BE2C (cell line): ENCODE measurements at regions not wholly inside any gene's neighbourhood (a gene's known extent, or its start where the extent isn't known, plus 50 kb on each side); places are given as distances from the start of the nearest gene placed in this dataset.

ENCODE experiments used
- DNase-seq: peaks from one replicate; pipeline ENCODE4 v3.0.0-alpha.2; 2020
- H3K27me3 ChIP-seq: fragments of 250-450 bp; sonication (Bioruptor Pico); 2 replicates; pipeline ENCODE4 v1.5.1; 2020; ENCODE audit warnings: mild to moderate bottlenecking
- H3K36me3 ChIP-seq: fragments of 250-450 bp; sonication (Bioruptor Pico); 2 replicates; pipeline ENCODE4 v1.5.1; 2020; ENCODE audit warnings: mild to moderate bottlenecking
- H3K4me1 ChIP-seq: fragments of 250-450 bp; sonication (Bioruptor Pico); 2 replicates; pipeline ENCODE4 v1.5.1; 2020
- H3K4me3 ChIP-seq: 2 replicates; pipeline ENCODE4 v1.5.1; 2011; ENCODE audit warnings: low read depth, low read length
- H3K9me3 ChIP-seq: fragments of 250-450 bp; sonication (Bioruptor Pico); 2 replicates; pipeline ENCODE4 v1.5.1; 2020
- CTCF ChIP-seq: IDR thresholded peaks from 2 replicates; pipeline ENCODE4 v1.5.1; 2012; ENCODE audit warnings: mild to moderate bottlenecking, low read depth, low read length

DNA sequence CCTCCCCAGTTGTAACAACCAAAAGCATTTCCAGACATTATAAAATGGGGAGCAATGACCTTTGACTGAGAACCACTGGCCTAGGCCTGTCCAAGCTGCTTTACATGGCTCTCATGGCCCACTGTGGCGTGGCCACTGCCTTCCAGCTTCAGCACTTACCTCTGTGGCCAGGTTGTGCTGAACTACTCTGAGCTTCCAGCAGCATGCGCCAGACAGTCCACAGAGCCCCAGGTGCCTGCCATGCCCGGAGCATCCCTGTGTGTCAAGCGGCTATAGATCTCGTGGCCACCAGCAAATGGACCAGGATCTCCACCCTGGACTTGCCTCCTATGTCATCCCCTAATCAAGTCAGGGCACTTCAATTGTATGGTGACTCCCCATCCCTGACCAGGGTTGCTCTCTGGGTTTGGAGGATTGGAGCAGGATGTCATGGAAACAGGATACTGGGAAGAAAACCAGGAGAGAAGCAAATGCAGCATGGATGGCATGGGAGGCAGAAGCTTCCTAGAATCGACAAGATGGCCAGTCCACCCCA is 199.7 kb downstream of the UACA start:
- no peak for TF ChIP-seq CTCF
- no peak overlapping the region for H3K4me3 ChIP-seq
- H3K27me3 ChIP-seq = no peaks in the 10 kb centered on the region
- H3K36me3 ChIP-seq = no peaks in the 10 kb centered on the region
- no peaks in the 10 kb centered on the region for H3K4me1 ChIP-seq
- DNase-seq = no peak
- H3K9me3 ChIP-seq = no peaks in the 10 kb centered on the region

- H3K4me1 ChIP-seq = no peaks in the 10 kb centered on the region
- H3K9me3 ChIP-seq = no peaks in the 10 kb centered on the region
- no peaks in the 10 kb centered on the region for H3K27me3 ChIP-seq
- no peak overlapping the region for H3K4me3 ChIP-seq
- no peak for TF ChIP-seq CTCF
- no peak for DNase-seq
- H3K36me3 ChIP-seq = no peaks in the 10 kb centered on the region
These were observed 200.5 kb downstream of the UACA start for GRCh38 chr15:70562906-70563305.

- Histone ChIP-seq H3K36me3 (no peaks in the 10 kb centered on the region), H3K9me3 (no peaks in the 10 kb centered on the region), H3K27me3 (no peaks in the 10 kb centered on the region), H3K4me3 (no peak overlapping the region), H3K4me1 (no peaks in the 10 kb centered on the region)
- DNase-seq = no peak
- TF ChIP-seq CTCF = no peak
These were observed 201.5 kb downstream of the UACA start for GRCh38 chr15:70561885-70562284.

DNA sequence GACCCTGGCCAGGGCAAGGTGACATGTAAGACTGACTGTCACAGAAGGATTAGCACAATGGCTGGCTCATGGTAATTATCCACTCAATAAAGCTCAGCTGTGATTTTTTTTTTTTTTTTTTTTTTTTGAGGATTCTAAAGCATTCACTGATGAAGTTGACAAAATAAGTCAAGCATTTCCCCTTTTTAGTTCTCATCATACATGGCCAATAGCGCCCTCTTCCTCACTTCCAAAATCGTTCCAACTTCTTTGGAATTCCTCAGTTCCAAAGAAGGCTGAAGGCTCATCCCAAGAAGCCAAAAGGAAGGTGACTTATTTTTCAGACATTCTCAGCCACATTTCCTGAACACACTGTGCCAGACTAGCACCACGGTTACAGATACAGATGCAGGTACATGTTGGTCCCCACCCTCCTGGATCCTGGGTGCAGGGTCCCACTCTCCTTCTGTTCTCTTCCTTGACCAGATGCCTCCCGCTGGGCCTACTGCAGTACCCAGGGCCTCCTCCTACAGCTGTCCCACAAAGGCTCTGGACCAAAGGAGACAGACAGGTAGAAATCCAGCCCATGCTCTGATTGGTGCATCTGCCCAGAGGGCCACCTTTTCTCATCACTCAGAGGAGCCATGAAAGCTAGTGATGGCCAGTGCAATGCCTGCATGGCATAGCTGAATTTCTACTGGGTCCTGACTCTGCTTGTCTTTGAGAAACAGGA is 202.6 kb downstream of the UACA start:
- no peak for TF ChIP-seq CTCF
- H3K36me3 ChIP-seq = no peaks in the 10 kb centered on the region
- no peaks in the 10 kb centered on the region for H3K9me3 ChIP-seq
- no peak for DNase-seq
- H3K27me3 ChIP-seq = no peaks in the 10 kb centered on the region
- H3K4me3 ChIP-seq = no peak overlapping the region
- no peaks in the 10 kb centered on the region for H3K4me1 ChIP-seq

- DNase-seq = no peak
- Histone ChIP-seq H3K27me3 (no peaks in the 10 kb centered on the region), H3K4me3 (no peak overlapping the region), H3K9me3 (no peaks in the 10 kb centered on the region), H3K4me1 (no peaks in the 10 kb centered on the region), H3K36me3 (no peaks in the 10 kb centered on the region)
- no peak for TF ChIP-seq CTCF
These were observed 203.8 kb downstream of the UACA start for GRCh38 chr15:70559265-70560239.
